ENCODE measurements at regions not wholly inside any gene's neighbourhood (a gene's known extent, or its start where the extent isn't known, plus 50 kb on each side); places are given as distances from the start of the nearest gene placed in this dataset.
A peak's percentile ranks its signal among the peaks of the same experiment; 100 is the strongest.

GRCh38 chr6:137690721-137691120 lies 176.3 kb upstream of the TNFAIP3 start:
- no peaks in the 10 kb centered on the region for H3K36me3 ChIP-seq
- H3K9me3 ChIP-seq (replicated peaks) = no peaks in the 10 kb centered on the region
- H3K27me3 ChIP-seq (ENCODE audit: low read depth) = no peaks in the 10 kb centered on the region
- no peak for DNase-seq
- H3K4me3 ChIP-seq = no peak overlapping the region
- no peak overlapping the region for H3K27ac ChIP-seq (replicated peaks)
- intact Hi-C loops (cut with micrococcal nuclease) = no loop called here
- peaks cover 27% of the 10 kb centered on the region for H3K4me1 ChIP-seq
- TF ChIP-seq CTCF (IDR thresholded peaks at IDR 0.05; ENCODE audit: borderline replicate concordance) = no peak

DNA sequence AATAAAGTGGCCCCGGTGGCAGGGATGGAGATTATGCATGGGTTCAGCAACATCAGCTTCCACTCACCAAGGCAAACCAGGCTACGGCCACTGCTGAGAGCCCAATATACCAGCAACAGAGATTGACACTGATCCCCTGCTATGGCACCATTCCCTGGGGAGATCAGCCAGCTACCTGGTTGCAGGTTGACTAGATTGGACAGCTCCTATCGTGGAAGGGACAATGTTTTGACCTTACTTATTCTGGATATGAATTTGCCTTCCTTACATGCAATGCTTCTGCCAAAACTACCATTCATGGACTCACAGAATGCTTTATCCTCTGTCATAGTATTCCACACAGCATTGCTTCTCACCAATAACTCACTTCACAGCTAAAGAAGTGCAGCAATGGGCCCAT lies 174.8 kb upstream of the TNFAIP3 start:
- Histone ChIP-seq H3K27me3 (ENCODE audit: low read depth) (no peaks in the 10 kb centered on the region), H3K9me3 (replicated peaks) (no peaks in the 10 kb centered on the region), H3K4me1 (peaks cover 41% of the 10 kb centered on the region), H3K36me3 (no peaks in the 10 kb centered on the region), H3K27ac (replicated peaks) (no peak overlapping the region), H3K4me3 (no peak overlapping the region)
- DNase-seq = no peak
- intact Hi-C loops (cut with micrococcal nuclease) = no loop called here
- no peak for TF ChIP-seq CTCF (IDR thresholded peaks at IDR 0.05; ENCODE audit: borderline replicate concordance)

DNA sequence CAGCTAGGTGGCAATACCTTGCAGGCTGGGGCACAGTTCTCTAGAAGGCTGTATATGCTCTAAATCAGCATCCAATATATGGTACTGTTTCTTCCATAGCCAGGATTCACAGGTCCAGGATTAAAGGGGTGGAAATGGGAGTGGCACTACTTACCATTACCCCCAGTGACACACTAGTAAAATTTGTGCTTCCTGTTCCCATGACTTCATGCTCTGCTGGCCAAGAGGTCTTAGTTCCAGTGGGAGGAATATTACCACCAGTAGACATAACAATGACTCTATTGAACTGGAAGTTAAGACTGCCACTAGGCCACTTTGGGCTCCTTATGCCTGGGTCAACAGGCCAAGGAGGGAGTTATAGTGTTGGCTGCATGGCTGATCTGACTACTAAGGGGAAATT lies 174.3 kb upstream of the TNFAIP3 start:
- no peaks in the 10 kb centered on the region for H3K36me3 ChIP-seq
- H3K4me1 ChIP-seq = peaks cover 46% of the 10 kb centered on the region
- no peak for TF ChIP-seq CTCF (IDR thresholded peaks at IDR 0.05; ENCODE audit: borderline replicate concordance)
- intact Hi-C loops (cut with micrococcal nuclease) = no loop called here
- H3K27me3 ChIP-seq (ENCODE audit: low read depth) = no peaks in the 10 kb centered on the region
- no peaks in the 10 kb centered on the region for H3K9me3 ChIP-seq (replicated peaks)
- H3K27ac ChIP-seq (replicated peaks) = no peak overlapping the region
- no peak for DNase-seq
- no peak overlapping the region for H3K4me3 ChIP-seq

GRCh38 chr6:137693711-137694110 lies 173.3 kb upstream of the TNFAIP3 start:
- H3K4me1 ChIP-seq = peaks cover 49% of the 10 kb centered on the region
- peak overlapping the region; percentile 40 for H3K27ac ChIP-seq (replicated peaks)
- no peaks in the 10 kb centered on the region for H3K27me3 ChIP-seq (ENCODE audit: low read depth)
- no peak for TF ChIP-seq CTCF (IDR thresholded peaks at IDR 0.05; ENCODE audit: borderline replicate concordance)
- H3K36me3 ChIP-seq = no peaks in the 10 kb centered on the region
- H3K9me3 ChIP-seq (replicated peaks) = no peaks in the 10 kb centered on the region
- intact Hi-C loops (cut with micrococcal nuclease) = no loop called here
- H3K4me3 ChIP-seq = no peak overlapping the region
- no peak for DNase-seq

DNA sequence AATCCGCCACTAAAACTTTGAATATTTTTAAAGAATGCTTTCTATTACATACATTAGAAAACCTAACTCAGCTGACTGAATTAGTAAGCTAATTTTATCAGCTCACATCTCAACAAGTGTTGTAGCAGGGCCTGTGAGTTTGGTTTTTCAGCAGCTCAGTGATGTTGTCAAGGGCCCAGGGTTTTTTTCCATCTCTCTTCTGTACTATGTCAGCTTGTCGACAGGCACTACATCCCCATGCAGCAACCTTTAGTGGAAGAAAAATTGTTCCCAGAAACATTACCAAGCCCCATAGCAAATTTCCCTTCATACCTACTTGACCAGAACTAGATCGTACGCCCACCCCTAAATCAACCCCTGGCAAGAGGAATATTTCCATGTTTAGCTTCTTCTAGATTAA lies 170.3 kb upstream of the TNFAIP3 start:
- Histone ChIP-seq H3K27ac (replicated peaks) (peak overlapping the region; percentile 79), H3K4me1 (peaks cover 51% of the 10 kb centered on the region), H3K4me3 (no peak overlapping the region), H3K9me3 (replicated peaks) (no peaks in the 10 kb centered on the region), H3K36me3 (no peaks in the 10 kb centered on the region), H3K27me3 (ENCODE audit: low read depth) (no peaks in the 10 kb centered on the region)
- intact Hi-C loops (cut with micrococcal nuclease) = no loop called here
- no peak for DNase-seq
- TF ChIP-seq CTCF (IDR thresholded peaks at IDR 0.05; ENCODE audit: borderline replicate concordance) = no peak

Data from left ventricle myocardium inferior (tissue), 1 donor.